Mesodermal cell (in vitro differentiated cells): ENCODE measurements at regions not wholly inside any gene's neighbourhood (a gene's known extent, or its start where the extent isn't known, plus 50 kb on each side); places are given as distances from the start of the nearest gene placed in this dataset.

Experiments
- H3K27ac ChIP-seq: 2 replicates; pipeline ENCODE4 v1.7.0; 2013; ENCODE audit warnings: mild to moderate bottlenecking, low read depth, low read length, moderate library complexity; ENCODE audit not compliant: severe bottlenecking
- H3K36me3 ChIP-seq: 2 replicates; pipeline ENCODE4 v1.7.1; 2013; ENCODE audit warnings: mild to moderate bottlenecking, low read length, moderate library complexity; ENCODE audit not compliant: control insufficient read depth, insufficient read depth
- H3K4me1 ChIP-seq: one replicate; pipeline ENCODE4 v1.7.1; 2013; ENCODE audit warnings: mild to moderate bottlenecking, low read length; ENCODE audit not compliant: insufficient read depth, control insufficient read depth, poor library complexity, severe bottlenecking
- H3K4me3 ChIP-seq: 2 replicates; pipeline ENCODE4 v1.7.0; 2013; ENCODE audit warnings: low read length, control low read depth, mild to moderate bottlenecking; ENCODE audit not compliant: insufficient read depth, poor library complexity, severe bottlenecking; ENCODE audit errors: extremely low read depth
- H3K9me3 ChIP-seq: 2 replicates; pipeline ENCODE4 v1.7.1; 2013; ENCODE audit warnings: mild to moderate bottlenecking, low read length, moderate library complexity; ENCODE audit not compliant: control insufficient read depth
- WGBS, 2 experiments: methylation state at CpG; one replicate each; pipeline ENCODE4 v1.1.5; 2013; ENCODE audit warnings: missing lambda C conversion rate in 2 of 2; ENCODE audit not compliant: insufficient coverage in 2 of 2; 5-methylcytosine and 5-hydroxymethylcytosine counted together

GRCh38 chr2:52383541-52383940 lies 1351.6 kb upstream of the NRXN1 start:
- Histone ChIP-seq H3K9me3 (no peaks in the 10 kb centered on the region), H3K4me3 (no peak overlapping the region), H3K4me1 (peaks cover 14% of the 10 kb centered on the region), H3K36me3 (no peaks in the 10 kb centered on the region), H3K27ac (no peak overlapping the region)
- 80% methylated on average over 1 of the region's 2 CpGs; no CpG with 5 or more reads in 1 of the 2 experiments for WGBS, 2 experiments

DNA sequence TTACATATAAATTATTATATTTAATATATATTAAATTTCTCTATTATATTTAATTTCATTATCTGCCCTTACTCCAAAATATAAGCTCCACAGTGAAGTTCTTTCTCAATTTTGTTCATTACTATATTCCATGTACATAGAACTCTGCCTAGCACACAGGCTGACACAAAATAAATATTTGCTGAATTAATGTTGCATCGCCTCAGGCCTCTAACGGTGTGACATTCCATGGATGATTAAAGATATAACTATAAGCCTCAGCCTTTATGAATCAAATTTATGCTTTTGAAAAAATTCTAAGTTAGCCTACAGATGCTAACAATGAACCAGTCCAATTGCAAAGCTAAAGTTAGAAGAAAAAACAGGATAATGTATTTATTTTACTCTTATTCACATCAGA lies 1337.2 kb upstream of the NRXN1 start:
- no peaks in the 10 kb centered on the region for H3K36me3 ChIP-seq
- H3K9me3 ChIP-seq: no peaks in the 10 kb centered on the region
- WGBS, 2 experiments: no CpG with 5 or more reads among the region's 2 CpGs
- no peak overlapping the region for H3K27ac ChIP-seq
- no peak overlapping the region for H3K4me3 ChIP-seq
- H3K4me1 ChIP-seq: no peaks in the 10 kb centered on the region

DNA sequence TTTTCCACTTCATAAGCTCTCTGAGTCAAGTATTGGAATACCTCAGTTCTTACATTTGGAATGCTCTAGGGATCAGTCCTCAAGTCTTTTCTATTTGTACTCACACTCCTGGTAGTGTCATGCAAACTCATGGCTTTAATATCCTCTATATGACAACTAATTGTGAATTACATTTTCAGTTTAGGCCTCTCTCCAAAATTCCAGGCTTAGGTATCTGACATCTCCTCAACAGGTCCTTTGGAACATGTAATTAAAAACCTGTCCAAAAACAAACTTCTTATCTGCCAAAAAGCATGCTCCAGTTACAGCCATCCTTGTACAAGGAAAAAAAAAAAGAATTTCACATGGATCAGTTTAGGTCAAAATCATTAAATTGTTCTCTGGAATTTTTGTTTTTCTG lies 1336.2 kb upstream of the NRXN1 start:
- Histone ChIP-seq H3K9me3 (peaks cover 6% of the 10 kb centered on the region), H3K36me3 (no peaks in the 10 kb centered on the region), H3K27ac (no peak overlapping the region), H3K4me1 (no peaks in the 10 kb centered on the region), H3K4me3 (no peak overlapping the region)

GRCh38 chr2:52365946-52366345 lies 1334.0 kb upstream of the NRXN1 start:
- Histone ChIP-seq H3K4me1 (no peaks in the 10 kb centered on the region), H3K4me3 (no peak overlapping the region), H3K9me3 (peaks cover 6% of the 10 kb centered on the region), H3K36me3 (no peaks in the 10 kb centered on the region), H3K27ac (no peak overlapping the region)
- 83 to 92% methylated on average over 1 to 2 of the region's 2 CpGs for WGBS, 2 experiments

- no peak overlapping the region for H3K4me3 ChIP-seq
- peaks cover 10% of the 10 kb centered on the region for H3K9me3 ChIP-seq
- peak overlapping the region; percentile 63 for H3K27ac ChIP-seq
- H3K36me3 ChIP-seq: no peaks in the 10 kb centered on the region
- 80 to 83% methylated on average over 1 to 2 of the region's 2 CpGs for WGBS, 2 experiments
- H3K4me1 ChIP-seq: peaks cover 6% of the 10 kb centered on the region
These were observed 1324.6 kb upstream of the NRXN1 start for GRCh38 chr2:52356556-52356955.

DNA sequence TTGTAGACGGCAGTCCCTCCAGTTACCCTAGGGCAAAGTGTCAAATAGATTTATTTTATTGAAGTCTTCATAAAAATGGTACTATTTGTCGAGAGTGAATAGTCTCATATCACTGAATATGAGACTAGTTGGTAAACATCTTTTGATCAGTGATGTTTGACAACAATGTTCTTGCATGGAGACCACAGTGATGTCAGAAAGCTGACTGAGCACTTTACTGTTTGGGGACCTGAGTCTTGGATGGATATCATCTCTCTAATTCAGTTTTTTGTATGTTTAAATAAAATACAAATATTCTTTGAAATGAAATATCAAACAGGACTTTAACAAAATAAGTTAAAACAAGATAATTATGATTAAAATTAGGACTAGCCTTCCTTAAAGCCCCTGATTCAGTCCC lies 1315.4 kb upstream of the NRXN1 start:
- Histone ChIP-seq H3K36me3 (peaks cover 3% of the 10 kb centered on the region), H3K4me3 (no peak overlapping the region), H3K27ac (no peak overlapping the region), H3K4me1 (no peaks in the 10 kb centered on the region), H3K9me3 (no peaks in the 10 kb centered on the region)
- WGBS, 2 experiments: 89 to 94% methylated on average over 2 of the region's 2 CpGs

DNA sequence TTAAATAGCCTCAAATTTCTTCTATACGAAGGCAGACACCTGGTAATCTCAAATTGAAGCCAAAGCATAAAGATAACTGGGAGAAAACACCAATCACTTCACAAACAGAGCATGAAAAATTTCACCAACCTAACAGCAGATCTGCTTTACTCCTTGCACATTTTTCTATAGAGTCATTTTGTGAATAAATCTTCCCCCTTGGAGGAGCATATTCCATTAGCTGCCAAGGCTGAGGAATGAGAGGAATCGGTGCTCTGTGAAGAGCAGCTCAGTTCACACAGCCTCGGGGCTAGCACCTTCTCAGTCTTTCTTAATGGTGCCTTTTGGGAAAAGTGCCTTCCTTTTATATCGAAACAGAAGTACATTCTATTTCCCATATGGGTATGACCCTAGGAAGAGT lies 1313.7 kb upstream of the NRXN1 start:
- Histone ChIP-seq H3K4me1 (no peaks in the 10 kb centered on the region), H3K36me3 (peaks cover 2% of the 10 kb centered on the region), H3K9me3 (no peaks in the 10 kb centered on the region), H3K27ac (no peak overlapping the region), H3K4me3 (no peak overlapping the region)
- WGBS, 2 experiments: 67 to 100% methylated on average over 1 of the region's 4 CpGs

GRCh38 chr2:52345082-52345481 lies 1313.2 kb upstream of the NRXN1 start:
- no peaks in the 10 kb centered on the region for H3K4me1 ChIP-seq
- H3K9me3 ChIP-seq: no peaks in the 10 kb centered on the region
- no peak overlapping the region for H3K27ac ChIP-seq
- H3K4me3 ChIP-seq: no peak overlapping the region
- no peaks in the 10 kb centered on the region for H3K36me3 ChIP-seq

GRCh38 chr2:52343706-52344266 lies 1311.9 kb upstream of the NRXN1 start:
- no peak overlapping the region for H3K4me3 ChIP-seq
- H3K36me3 ChIP-seq: no peaks in the 10 kb centered on the region
- no peaks in the 10 kb centered on the region for H3K9me3 ChIP-seq
- H3K4me1 ChIP-seq: peaks cover 4% of the 10 kb centered on the region
- 43% methylated on average over 1 of the region's 2 CpGs; no CpG with 5 or more reads in 1 of the 2 experiments for WGBS, 2 experiments
- no peak overlapping the region for H3K27ac ChIP-seq

GRCh38 chr2:52343010-52343409 lies 1311.1 kb upstream of the NRXN1 start:
- Histone ChIP-seq H3K27ac (no peak overlapping the region), H3K36me3 (no peaks in the 10 kb centered on the region), H3K9me3 (no peaks in the 10 kb centered on the region), H3K4me1 (peaks cover 4% of the 10 kb centered on the region), H3K4me3 (no peak overlapping the region)
- no CpG with 5 or more reads among the region's 1 CpG for WGBS, 2 experiments

DNA sequence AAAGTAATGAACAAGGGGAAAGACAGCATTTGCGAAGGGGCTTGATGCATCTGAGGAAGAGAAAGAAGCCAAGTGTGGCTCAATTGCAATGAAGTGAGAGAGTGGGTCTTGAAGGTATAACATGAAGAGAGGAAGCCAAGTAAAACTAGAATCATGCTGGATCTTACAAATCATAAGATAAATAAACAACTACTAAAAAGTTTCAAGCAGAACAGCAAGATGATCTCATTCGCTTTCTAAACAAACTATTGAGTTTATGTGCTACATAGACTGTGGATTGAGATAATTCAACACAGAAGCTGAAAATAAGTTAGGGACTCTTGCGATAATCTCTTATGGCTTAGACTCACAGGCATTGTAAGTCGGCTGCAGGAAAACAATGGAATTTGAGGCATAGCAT lies 1310.5 kb upstream of the NRXN1 start:
- Histone ChIP-seq H3K36me3 (no peaks in the 10 kb centered on the region), H3K9me3 (no peaks in the 10 kb centered on the region), H3K4me3 (no peak overlapping the region), H3K27ac (no peak overlapping the region), H3K4me1 (peaks cover 4% of the 10 kb centered on the region)
- WGBS, 2 experiments: 82 to 86% methylated on average over 3 to 4 of the region's 4 CpGs
